ENCODE measurements at regions not wholly inside any gene's neighbourhood (a gene's known extent, or its start where the extent isn't known, plus 50 kb on each side); places are given as distances from the start of the nearest gene placed in this dataset.

GRCh38 chr10:129075927-129076326 lies 391.1 kb upstream of the MGMT start:
- Histone ChIP-seq H3K9me3 (ENCODE audit: control insufficient read depth, low read length) (no peaks in the 10 kb centered on the region), H3K9ac (no peak overlapping the region), H2AFZ (no peak overlapping the region), H3K4me3 (ENCODE audit: low read depth, low read length) (no peak overlapping the region), H3K79me2 (no peaks in the 10 kb centered on the region), H3K36me3 (ENCODE audit: control insufficient read depth, insufficient read depth, low read length) (no peaks in the 10 kb centered on the region), H3K27ac (no peak overlapping the region), H3K4me2 (ENCODE audit: low read length) (no peak overlapping the region), H3K4me1 (no peaks in the 10 kb centered on the region), H3K27me3 (ENCODE audit: control insufficient read depth, insufficient read depth, low read length) (no peaks in the 10 kb centered on the region)
- TF ChIP-seq, protein P1, sequence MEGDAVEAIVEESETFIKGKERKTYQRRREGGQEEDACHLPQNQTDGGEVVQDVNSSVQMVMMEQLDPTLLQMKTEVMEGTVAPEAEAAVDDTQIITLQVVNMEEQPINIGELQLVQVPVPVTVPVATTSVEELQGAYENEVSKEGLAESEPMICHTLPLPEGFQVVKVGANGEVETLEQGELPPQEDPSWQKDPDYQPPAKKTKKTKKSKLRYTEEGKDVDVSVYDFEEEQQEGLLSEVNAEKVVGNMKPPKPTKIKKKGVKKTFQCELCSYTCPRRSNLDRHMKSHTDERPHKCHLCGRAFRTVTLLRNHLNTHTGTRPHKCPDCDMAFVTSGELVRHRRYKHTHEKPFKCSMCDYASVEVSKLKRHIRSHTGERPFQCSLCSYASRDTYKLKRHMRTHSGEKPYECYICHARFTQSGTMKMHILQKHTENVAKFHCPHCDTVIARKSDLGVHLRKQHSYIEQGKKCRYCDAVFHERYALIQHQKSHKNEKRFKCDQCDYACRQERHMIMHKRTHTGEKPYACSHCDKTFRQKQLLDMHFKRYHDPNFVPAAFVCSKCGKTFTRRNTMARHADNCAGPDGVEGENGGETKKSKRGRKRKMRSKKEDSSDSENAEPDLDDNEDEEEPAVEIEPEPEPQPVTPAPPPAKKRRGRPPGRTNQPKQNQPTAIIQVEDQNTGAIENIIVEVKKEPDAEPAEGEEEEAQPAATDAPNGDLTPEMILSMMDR (IDR thresholded peaks at IDR 0.05), result no peak

DNA sequence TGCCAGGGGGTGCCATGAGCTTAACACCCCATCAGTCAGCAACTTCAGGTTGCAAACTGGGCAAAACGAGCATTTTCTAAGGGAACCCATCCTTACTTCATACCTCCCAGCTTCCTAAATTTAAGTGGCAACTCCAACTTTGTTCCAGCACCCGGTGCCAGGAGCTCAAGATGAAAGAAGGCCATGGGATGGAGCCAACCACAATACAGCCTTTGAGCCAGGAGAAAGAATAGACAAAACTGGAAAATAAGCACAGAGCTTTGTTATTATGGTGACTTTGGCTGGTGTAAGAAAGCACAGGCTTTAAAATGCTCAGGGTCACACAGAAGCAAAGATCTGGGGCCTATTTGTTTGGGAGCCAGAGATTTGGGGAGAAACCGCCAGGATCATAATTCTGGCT lies 388.7 kb upstream of the MGMT start:
- H3K27ac ChIP-seq, result no peak overlapping the region
- H3K36me3 ChIP-seq (ENCODE audit: control insufficient read depth, insufficient read depth, low read length), result no peaks in the 10 kb centered on the region
- no peaks in the 10 kb centered on the region for H3K4me1 ChIP-seq
- no peaks in the 10 kb centered on the region for H3K27me3 ChIP-seq (ENCODE audit: control insufficient read depth, insufficient read depth, low read length)
- no peak overlapping the region for H3K4me2 ChIP-seq (ENCODE audit: low read length)
- TF ChIP-seq, protein P1 (IDR thresholded peaks at IDR 0.05), result no peak
- H3K9me3 ChIP-seq (ENCODE audit: control insufficient read depth, low read length), result no peaks in the 10 kb centered on the region
- no peak overlapping the region for H3K4me3 ChIP-seq (ENCODE audit: low read depth, low read length)
- no peaks in the 10 kb centered on the region for H3K79me2 ChIP-seq
- H3K9ac ChIP-seq, result no peak overlapping the region
- no peak overlapping the region for H2AFZ ChIP-seq

DNA sequence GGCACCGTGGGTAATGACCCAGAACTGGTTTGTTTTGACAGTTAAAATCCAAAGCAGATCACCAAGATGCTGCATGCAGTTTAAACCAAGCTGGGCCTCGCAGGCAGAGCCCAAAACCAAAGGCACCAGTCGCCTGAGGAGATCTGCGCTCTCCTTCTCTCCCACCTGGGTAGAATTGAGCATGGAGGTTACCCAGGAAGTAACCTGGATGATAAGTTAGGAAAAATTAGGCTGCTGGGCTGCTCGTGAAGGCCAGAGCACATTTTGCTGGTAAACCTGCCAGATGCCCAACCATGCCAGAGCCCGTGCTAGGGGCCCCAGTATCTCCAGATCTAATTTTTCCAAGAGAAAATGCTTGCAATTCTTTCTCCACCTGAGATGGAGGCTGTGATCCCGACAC lies 388.3 kb upstream of the MGMT start:
- Histone ChIP-seq H3K27ac (no peak overlapping the region), H2AFZ (no peak overlapping the region), H3K79me2 (no peaks in the 10 kb centered on the region), H3K4me1 (no peaks in the 10 kb centered on the region), H3K4me3 (ENCODE audit: low read depth, low read length) (no peak overlapping the region), H3K9ac (no peak overlapping the region), H3K36me3 (ENCODE audit: control insufficient read depth, insufficient read depth, low read length) (no peaks in the 10 kb centered on the region), H3K27me3 (ENCODE audit: control insufficient read depth, insufficient read depth, low read length) (no peaks in the 10 kb centered on the region), H3K4me2 (ENCODE audit: low read length) (no peak overlapping the region), H3K9me3 (ENCODE audit: control insufficient read depth, low read length) (no peaks in the 10 kb centered on the region)
- TF ChIP-seq, protein P1 (IDR thresholded peaks at IDR 0.05), result no peak

DNA sequence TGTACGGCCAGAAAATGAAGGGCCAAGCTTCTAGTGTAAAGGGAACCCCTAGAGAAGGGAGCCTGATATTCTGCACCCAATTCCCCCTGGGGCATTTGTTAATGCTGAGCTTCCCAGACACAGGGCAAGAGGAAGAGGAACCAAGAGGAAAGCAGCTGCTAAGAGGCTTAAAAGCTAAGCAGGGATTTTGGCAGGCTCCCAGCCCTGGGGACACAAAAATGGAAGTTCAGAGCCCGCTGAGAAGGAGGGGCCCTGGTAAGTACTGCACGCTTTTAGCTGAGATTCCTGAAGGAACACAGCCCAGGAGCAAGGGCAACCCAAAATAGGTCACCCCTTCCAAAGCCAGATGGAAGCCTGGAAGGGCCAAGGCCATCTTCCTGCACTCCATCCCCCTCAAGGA lies 387.3 kb upstream of the MGMT start:
- Histone ChIP-seq H3K9ac (no peak overlapping the region), H2AFZ (no peak overlapping the region), H3K79me2 (no peaks in the 10 kb centered on the region), H3K4me2 (ENCODE audit: low read length) (no peak overlapping the region), H3K27ac (no peak overlapping the region), H3K4me1 (no peaks in the 10 kb centered on the region), H3K27me3 (ENCODE audit: control insufficient read depth, insufficient read depth, low read length) (no peaks in the 10 kb centered on the region), H3K9me3 (ENCODE audit: control insufficient read depth, low read length) (no peaks in the 10 kb centered on the region), H3K36me3 (ENCODE audit: control insufficient read depth, insufficient read depth, low read length) (no peaks in the 10 kb centered on the region), H3K4me3 (ENCODE audit: low read depth, low read length) (no peak overlapping the region)
- TF ChIP-seq, protein P1 (IDR thresholded peaks at IDR 0.05), result no peak

GRCh38 chr10:129085811-129086210 lies 381.2 kb upstream of the MGMT start:
- H3K27ac ChIP-seq, result no peak overlapping the region
- no peaks in the 10 kb centered on the region for H3K79me2 ChIP-seq
- H3K9ac ChIP-seq, result no peak overlapping the region
- no peaks in the 10 kb centered on the region for H3K36me3 ChIP-seq (ENCODE audit: control insufficient read depth, insufficient read depth, low read length)
- H3K4me3 ChIP-seq (ENCODE audit: low read depth, low read length), result no peak overlapping the region
- TF ChIP-seq, protein P1 (IDR thresholded peaks at IDR 0.05), result no peak
- no peak overlapping the region for H3K4me2 ChIP-seq (ENCODE audit: low read length)
- no peaks in the 10 kb centered on the region for H3K9me3 ChIP-seq (ENCODE audit: control insufficient read depth, low read length)
- H3K27me3 ChIP-seq (ENCODE audit: control insufficient read depth, insufficient read depth, low read length), result no peaks in the 10 kb centered on the region
- no peak overlapping the region for H2AFZ ChIP-seq
- H3K4me1 ChIP-seq, result no peaks in the 10 kb centered on the region

Measured in parathyroid adenoma (tissue), 2 donors.